Activated naive CD8-positive, alpha-beta T cell treated with anti-CD3 and anti-CD28 coated beads, Interleukin-2, amount 10 ng/mL, durations not matched to agents 7 days and 5 days (primary cell): ENCODE measurements at regions not wholly inside any gene's neighbourhood (a gene's known extent, or its start where the extent isn't known, plus 50 kb on each side); places are given as distances from the start of the nearest gene placed in this dataset.
"Not testable (repeated sequence)": the region's sequence is repeated elsewhere in the genome, so short reads cannot be mapped to it uniquely, and the experiment has no call there.

Source experiments
- ATAC-seq: fragments of 150-1000 bp; cut with Tn5 transposase; one replicate; pipeline ENCODE4 v1.10.0; 2021; ENCODE audit warnings: low read depth, moderate library complexity
- POLR2A ChIA-PET: fragments of 350-600 bp; sonication (Branson Sonifier 250); formaldehyde crosslinking; loops from one replicate; lab custom pipeline; 2021; ENCODE audit warnings: antibody characterized with exemption; lab: Charles Lee
- DNase-seq: peaks from one replicate; pipeline ENCODE4 v3.0.0; 2021
- H3K27ac Mint-ChIP-seq: one replicate; pipeline ENCODE4 v1.8.0; 2022; ENCODE audit warnings: mild to moderate bottlenecking, mixed read lengths
- H3K27me3 Mint-ChIP-seq: one replicate; pipeline ENCODE4 v1.8.0; 2022; ENCODE audit warnings: mild to moderate bottlenecking, moderate library complexity, mixed read lengths
- H3K36me3 Mint-ChIP-seq: one replicate; pipeline ENCODE4 v1.8.0; 2021; ENCODE audit warnings: mild to moderate bottlenecking, mixed read lengths
- H3K4me1 Mint-ChIP-seq: one replicate; pipeline ENCODE4 v1.8.0; 2021; ENCODE audit warnings: mixed read lengths
- H3K4me3 Mint-ChIP-seq: one replicate; pipeline ENCODE4 v1.8.0; 2022; ENCODE audit warnings: mild to moderate bottlenecking, moderate library complexity, mixed read lengths
- H3K9me3 Mint-ChIP-seq: one replicate; pipeline ENCODE4 v1.8.0; 2021; ENCODE audit warnings: mixed read lengths

GRCh38 chr1:99490031-99490430 is 155.9 kb upstream of the PALMD start:
- POLR2A ChIA-PET: no interaction called here
- Mint-ChIP-seq H3K27me3 (peaks cover 12% of the 10 kb centered on the region), H3K9me3 (no peaks in the 10 kb centered on the region), H3K27ac (no peak overlapping the region), H3K36me3 (no peaks in the 10 kb centered on the region), H3K4me3 (no peak overlapping the region), H3K4me1 (no peaks in the 10 kb centered on the region)
- DNase-seq (no peak), ATAC-seq (no peak)

- no peak for DNase-seq
- Mint-ChIP-seq H3K36me3 (no peaks in the 10 kb centered on the region), H3K27ac (no peak overlapping the region), H3K4me1 (no peaks in the 10 kb centered on the region), H3K9me3 (no peaks in the 10 kb centered on the region), H3K27me3 (peaks cover 3% of the 10 kb centered on the region), H3K4me3 (no peak overlapping the region)
- POLR2A ChIA-PET: no interaction called here
- no peak for ATAC-seq
Observed at GRCh38 chr1:99496067-99496466, 149.8 kb upstream of the PALMD start.

DNA sequence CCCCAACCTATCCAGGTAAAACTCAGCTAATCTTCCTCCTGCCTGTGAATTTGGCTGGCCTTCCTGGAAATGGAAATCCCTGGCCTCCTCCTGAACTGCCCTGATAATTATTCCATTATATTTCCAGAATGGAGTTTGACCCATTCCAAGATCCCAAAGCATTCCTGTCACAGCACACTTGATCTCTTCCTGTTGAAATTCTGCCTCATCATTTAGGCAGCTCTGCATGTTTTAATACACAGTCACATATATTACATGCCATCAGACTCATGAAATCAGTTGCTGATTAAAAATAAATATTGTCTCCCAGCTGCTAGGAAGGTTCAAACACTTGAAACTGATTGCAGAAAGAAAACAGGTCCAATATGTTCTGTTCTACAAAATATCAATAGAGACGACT is 148.2 kb upstream of the PALMD start:
- POLR2A ChIA-PET: no interaction called here
- no peak for DNase-seq
- no peak overlapping the region for H3K4me3 Mint-ChIP-seq
- no peak for ATAC-seq
- H3K27ac Mint-ChIP-seq: no peak overlapping the region
- no peaks in the 10 kb centered on the region for H3K36me3 Mint-ChIP-seq
- no peaks in the 10 kb centered on the region for H3K4me1 Mint-ChIP-seq
- H3K27me3 Mint-ChIP-seq: peaks cover 3% of the 10 kb centered on the region
- H3K9me3 Mint-ChIP-seq: no peaks in the 10 kb centered on the region

DNA sequence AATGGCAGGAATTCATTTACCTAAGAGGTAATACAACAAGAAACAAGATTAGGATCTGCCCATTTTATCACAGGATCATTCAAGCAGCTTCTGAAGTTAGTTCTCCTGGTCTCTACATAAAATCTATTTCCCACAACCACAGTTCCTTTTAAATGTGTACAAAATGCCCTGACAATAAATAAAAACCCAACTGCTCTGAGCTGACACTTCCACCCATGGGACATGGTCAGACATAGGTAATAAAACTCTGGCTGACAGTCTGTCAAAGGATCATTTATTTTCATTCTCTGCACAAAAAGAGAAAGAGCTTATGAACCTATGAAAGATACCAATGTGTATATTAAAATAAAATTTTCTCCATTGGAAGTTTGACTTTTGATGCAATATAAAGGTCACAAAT is 145.4 kb upstream of the PALMD start:
- POLR2A ChIA-PET: no interaction called here
- Mint-ChIP-seq H3K36me3 (no peaks in the 10 kb centered on the region), H3K27me3 (peaks cover 2% of the 10 kb centered on the region), H3K9me3 (no peaks in the 10 kb centered on the region), H3K4me3 (no peak overlapping the region), H3K27ac (no peak overlapping the region), H3K4me1 (no peaks in the 10 kb centered on the region)
- no peak for DNase-seq
- no peak for ATAC-seq

DNA sequence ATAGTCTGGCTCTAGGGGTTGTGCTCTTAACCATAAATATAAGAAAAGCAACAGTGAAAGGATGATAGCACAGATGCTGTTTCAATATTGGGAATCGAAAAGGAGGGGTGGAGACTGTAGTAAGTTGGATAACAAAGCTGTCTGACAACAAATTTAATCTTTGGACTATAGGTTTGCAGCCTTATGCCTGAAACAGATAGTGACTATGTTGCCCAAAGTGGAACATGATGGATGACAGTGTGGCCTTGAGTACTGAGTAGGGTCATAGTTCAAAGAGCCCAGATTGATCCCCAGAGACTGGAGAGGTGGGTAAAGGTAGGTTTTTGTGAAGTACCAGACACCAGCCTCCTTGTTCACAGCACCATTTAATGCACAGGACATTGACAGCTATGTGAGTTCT is 144.0 kb upstream of the PALMD start:
- no peaks in the 10 kb centered on the region for H3K9me3 Mint-ChIP-seq
- no peaks in the 10 kb centered on the region for H3K4me1 Mint-ChIP-seq
- no peak for DNase-seq
- no peaks in the 10 kb centered on the region for H3K36me3 Mint-ChIP-seq
- no peak for ATAC-seq
- POLR2A ChIA-PET: no interaction called here
- no peaks in the 10 kb centered on the region for H3K27me3 Mint-ChIP-seq
- H3K4me3 Mint-ChIP-seq: no peak overlapping the region
- no peak overlapping the region for H3K27ac Mint-ChIP-seq

- Mint-ChIP-seq H3K9me3 (no peaks in the 10 kb centered on the region), H3K4me3 (no peak overlapping the region), H3K27ac (no peak overlapping the region), H3K27me3 (no peaks in the 10 kb centered on the region), H3K4me1 (no peaks in the 10 kb centered on the region), H3K36me3 (no peaks in the 10 kb centered on the region)
- ATAC-seq (no peak), DNase-seq (no peak)
- POLR2A ChIA-PET: no interaction called here
Observed at GRCh38 chr1:99502400-99502799, 143.5 kb upstream of the PALMD start.

- Mint-ChIP-seq H3K36me3 (no peaks in the 10 kb centered on the region), H3K27me3 (no peaks in the 10 kb centered on the region), H3K4me3 (no peak overlapping the region), H3K27ac (no peak overlapping the region), H3K4me1 (no peaks in the 10 kb centered on the region), H3K9me3 (no peaks in the 10 kb centered on the region)
- POLR2A ChIA-PET: no interaction called here
- ATAC-seq (no peak), DNase-seq (no peak)
Observed at GRCh38 chr1:99503276-99503747, 142.6 kb upstream of the PALMD start.

GRCh38 chr1:99504287-99504686 is 141.6 kb upstream of the PALMD start:
- H3K27me3 Mint-ChIP-seq: no peaks in the 10 kb centered on the region
- no peaks in the 10 kb centered on the region for H3K36me3 Mint-ChIP-seq
- H3K4me3 Mint-ChIP-seq: no peak overlapping the region
- no peaks in the 10 kb centered on the region for H3K4me1 Mint-ChIP-seq
- ATAC-seq: no peak
- H3K27ac Mint-ChIP-seq: no peak overlapping the region
- POLR2A ChIA-PET: no interaction called here
- H3K9me3 Mint-ChIP-seq: no peaks in the 10 kb centered on the region
- no peak for DNase-seq

- H3K9me3 Mint-ChIP-seq: no peaks in the 10 kb centered on the region
- POLR2A ChIA-PET: no interaction called here
- no peak overlapping the region for H3K27ac Mint-ChIP-seq
- no peaks in the 10 kb centered on the region for H3K27me3 Mint-ChIP-seq
- ATAC-seq (no peak), DNase-seq (no peak)
- no peaks in the 10 kb centered on the region for H3K36me3 Mint-ChIP-seq
- H3K4me3 Mint-ChIP-seq: no peak overlapping the region
- no peaks in the 10 kb centered on the region for H3K4me1 Mint-ChIP-seq
Observed at GRCh38 chr1:99506631-99507030, 139.3 kb upstream of the PALMD start.

DNA sequence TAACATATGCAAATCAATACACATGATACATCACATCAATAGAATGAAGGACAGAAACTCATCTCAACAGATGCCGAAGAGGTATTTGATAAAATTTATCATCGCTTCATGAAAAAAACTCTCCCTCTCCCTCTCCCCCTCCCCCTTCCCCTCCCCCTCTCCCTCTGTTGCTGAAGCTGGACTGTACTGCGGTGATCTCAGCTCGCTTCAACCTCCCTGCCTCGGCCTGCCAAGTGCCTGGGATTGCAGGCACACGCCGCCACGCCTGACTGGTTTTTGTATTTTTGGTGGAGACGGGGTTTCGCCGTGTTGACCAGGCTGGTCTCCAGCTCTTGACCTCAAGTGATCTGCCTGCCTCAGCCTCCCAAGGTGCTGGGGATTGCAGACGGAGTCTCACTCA is 138.5 kb upstream of the PALMD start:
- H3K27ac Mint-ChIP-seq, H3K27me3 Mint-ChIP-seq, H3K4me3 Mint-ChIP-seq, ATAC-seq, H3K9me3 Mint-ChIP-seq, POLR2A ChIA-PET, H3K4me1 Mint-ChIP-seq, DNase-seq, H3K36me3 Mint-ChIP-seq: not testable (repeated sequence)

GRCh38 chr1:99507906-99508732 is 137.8 kb upstream of the PALMD start:
- H3K4me3 Mint-ChIP-seq: no peak overlapping the region

GRCh38 chr1:99508733-99509445 is 137.0 kb upstream of the PALMD start:
- H3K27ac Mint-ChIP-seq, H3K36me3 Mint-ChIP-seq, ATAC-seq, POLR2A ChIA-PET, DNase-seq, H3K27me3 Mint-ChIP-seq, H3K9me3 Mint-ChIP-seq, H3K4me1 Mint-ChIP-seq, H3K4me3 Mint-ChIP-seq: not testable (repeated sequence)

More at GRCh38 chr1:99507906-99508732, 137.8 kb upstream of the PALMD start:
- Mint-ChIP-seq H3K9me3 (no peaks in the 10 kb centered on the region), H3K36me3 (no peaks in the 10 kb centered on the region), H3K27ac (no peak overlapping the region), H3K27me3 (no peaks in the 10 kb centered on the region), H3K4me1 (no peaks in the 10 kb centered on the region)
- no peak for ATAC-seq
- POLR2A ChIA-PET: no interaction called here
- no peak for DNase-seq

- H3K4me1 Mint-ChIP-seq, H3K4me3 Mint-ChIP-seq, H3K9me3 Mint-ChIP-seq, H3K36me3 Mint-ChIP-seq, POLR2A ChIA-PET, ATAC-seq, H3K27me3 Mint-ChIP-seq, H3K27ac Mint-ChIP-seq, DNase-seq: not testable (repeated sequence)
Observed at GRCh38 chr1:99514823-99515552, 130.9 kb upstream of the PALMD start.
